ENCODE measurements at regions not wholly inside any gene's neighbourhood (a gene's known extent, or its start where the extent isn't known, plus 50 kb on each side); places are given as distances from the start of the nearest gene placed in this dataset.

DNA sequence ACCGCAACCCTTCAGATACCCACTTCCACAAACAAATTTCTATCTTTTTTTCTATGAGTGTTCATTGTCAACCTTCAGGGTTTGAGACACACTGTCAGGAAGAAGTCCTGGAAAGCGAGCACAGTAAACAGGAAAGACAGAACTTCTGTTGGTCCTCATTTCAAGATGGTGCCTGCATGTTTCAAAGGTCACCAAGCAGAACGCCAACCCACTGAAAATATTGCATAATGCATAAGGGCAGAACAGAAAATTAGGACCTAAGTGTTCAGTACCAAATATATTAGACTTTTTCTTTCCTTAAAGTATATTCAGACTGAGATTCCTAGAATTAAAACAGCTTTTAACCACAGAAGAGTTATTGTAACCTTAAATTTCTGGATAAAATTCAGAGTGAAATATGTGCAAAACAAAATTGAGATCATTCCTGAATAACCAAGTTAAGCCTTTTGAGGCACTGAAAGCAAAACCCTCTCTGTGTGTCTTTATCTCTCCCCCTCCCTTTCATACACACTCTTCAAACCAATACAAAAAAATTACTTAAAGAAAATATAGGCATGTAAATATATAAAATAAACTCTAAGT lies 387.8 kb upstream of the THBS1 start:
- TF ChIP-seq, protein P1, sequence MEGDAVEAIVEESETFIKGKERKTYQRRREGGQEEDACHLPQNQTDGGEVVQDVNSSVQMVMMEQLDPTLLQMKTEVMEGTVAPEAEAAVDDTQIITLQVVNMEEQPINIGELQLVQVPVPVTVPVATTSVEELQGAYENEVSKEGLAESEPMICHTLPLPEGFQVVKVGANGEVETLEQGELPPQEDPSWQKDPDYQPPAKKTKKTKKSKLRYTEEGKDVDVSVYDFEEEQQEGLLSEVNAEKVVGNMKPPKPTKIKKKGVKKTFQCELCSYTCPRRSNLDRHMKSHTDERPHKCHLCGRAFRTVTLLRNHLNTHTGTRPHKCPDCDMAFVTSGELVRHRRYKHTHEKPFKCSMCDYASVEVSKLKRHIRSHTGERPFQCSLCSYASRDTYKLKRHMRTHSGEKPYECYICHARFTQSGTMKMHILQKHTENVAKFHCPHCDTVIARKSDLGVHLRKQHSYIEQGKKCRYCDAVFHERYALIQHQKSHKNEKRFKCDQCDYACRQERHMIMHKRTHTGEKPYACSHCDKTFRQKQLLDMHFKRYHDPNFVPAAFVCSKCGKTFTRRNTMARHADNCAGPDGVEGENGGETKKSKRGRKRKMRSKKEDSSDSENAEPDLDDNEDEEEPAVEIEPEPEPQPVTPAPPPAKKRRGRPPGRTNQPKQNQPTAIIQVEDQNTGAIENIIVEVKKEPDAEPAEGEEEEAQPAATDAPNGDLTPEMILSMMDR (IDR thresholded peaks at IDR 0.05), result no peak
- TF ChIP-seq, protein P2, sequence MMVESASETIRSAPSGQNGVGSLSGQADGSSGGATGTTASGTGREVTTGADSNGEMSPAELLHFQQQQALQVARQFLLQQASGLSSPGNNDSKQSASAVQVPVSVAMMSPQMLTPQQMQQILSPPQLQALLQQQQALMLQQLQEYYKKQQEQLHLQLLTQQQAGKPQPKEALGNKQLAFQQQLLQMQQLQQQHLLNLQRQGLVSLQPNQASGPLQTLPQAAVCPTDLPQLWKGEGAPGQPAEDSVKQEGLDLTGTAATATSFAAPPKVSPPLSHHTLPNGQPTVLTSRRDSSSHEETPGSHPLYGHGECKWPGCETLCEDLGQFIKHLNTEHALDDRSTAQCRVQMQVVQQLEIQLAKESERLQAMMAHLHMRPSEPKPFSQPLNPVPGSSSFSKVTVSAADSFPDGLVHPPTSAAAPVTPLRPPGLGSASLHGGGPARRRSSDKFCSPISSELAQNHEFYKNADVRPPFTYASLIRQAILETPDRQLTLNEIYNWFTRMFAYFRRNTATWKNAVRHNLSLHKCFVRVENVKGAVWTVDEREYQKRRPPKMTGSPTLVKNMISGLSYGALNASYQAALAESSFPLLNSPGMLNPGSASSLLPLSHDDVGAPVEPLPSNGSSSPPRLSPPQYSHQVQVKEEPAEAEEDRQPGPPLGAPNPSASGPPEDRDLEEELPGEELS (CRISPR knock-in tag; IDR thresholded peaks at IDR 0.05), result no peak
- no peak for TF ChIP-seq ZNF416 (CRISPR knock-in tag; IDR thresholded peaks at IDR 0.05)
- TF ChIP-seq, protein P3, sequence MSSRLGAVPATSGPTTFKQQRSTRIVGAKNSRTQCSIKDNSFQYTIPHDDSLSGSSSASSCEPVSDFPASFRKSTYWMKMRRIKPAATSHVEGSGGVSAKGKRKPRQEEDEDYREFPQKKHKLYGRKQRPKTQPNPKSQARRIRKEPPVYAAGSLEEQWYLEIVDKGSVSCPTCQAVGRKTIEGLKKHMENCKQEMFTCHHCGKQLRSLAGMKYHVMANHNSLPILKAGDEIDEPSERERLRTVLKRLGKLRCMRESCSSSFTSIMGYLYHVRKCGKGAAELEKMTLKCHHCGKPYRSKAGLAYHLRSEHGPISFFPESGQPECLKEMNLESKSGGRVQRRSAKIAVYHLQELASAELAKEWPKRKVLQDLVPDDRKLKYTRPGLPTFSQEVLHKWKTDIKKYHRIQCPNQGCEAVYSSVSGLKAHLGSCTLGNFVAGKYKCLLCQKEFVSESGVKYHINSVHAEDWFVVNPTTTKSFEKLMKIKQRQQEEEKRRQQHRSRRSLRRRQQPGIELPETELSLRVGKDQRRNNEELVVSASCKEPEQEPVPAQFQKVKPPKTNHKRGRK (CRISPR knock-in tag; IDR thresholded peaks at IDR 0.05; ENCODE audit: borderline replicate concordance), result no peak
- no peak for TF ChIP-seq SMAD4 (CRISPR knock-in tag; IDR thresholded peaks at IDR 0.05)
- TF ChIP-seq, protein P4, sequence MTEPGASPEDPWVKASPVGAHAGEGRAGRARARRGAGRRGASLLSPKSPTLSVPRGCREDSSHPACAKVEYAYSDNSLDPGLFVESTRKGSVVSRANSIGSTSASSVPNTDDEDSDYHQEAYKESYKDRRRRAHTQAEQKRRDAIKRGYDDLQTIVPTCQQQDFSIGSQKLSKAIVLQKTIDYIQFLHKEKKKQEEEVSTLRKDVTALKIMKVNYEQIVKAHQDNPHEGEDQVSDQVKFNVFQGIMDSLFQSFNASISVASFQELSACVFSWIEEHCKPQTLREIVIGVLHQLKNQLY (CRISPR knock-in tag; IDR thresholded peaks at IDR 0.05), result no peak
- TF ChIP-seq, protein P5, sequence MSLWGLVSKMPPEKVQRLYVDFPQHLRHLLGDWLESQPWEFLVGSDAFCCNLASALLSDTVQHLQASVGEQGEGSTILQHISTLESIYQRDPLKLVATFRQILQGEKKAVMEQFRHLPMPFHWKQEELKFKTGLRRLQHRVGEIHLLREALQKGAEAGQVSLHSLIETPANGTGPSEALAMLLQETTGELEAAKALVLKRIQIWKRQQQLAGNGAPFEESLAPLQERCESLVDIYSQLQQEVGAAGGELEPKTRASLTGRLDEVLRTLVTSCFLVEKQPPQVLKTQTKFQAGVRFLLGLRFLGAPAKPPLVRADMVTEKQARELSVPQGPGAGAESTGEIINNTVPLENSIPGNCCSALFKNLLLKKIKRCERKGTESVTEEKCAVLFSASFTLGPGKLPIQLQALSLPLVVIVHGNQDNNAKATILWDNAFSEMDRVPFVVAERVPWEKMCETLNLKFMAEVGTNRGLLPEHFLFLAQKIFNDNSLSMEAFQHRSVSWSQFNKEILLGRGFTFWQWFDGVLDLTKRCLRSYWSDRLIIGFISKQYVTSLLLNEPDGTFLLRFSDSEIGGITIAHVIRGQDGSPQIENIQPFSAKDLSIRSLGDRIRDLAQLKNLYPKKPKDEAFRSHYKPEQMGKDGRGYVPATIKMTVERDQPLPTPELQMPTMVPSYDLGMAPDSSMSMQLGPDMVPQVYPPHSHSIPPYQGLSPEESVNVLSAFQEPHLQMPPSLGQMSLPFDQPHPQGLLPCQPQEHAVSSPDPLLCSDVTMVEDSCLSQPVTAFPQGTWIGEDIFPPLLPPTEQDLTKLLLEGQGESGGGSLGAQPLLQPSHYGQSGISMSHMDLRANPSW (CRISPR knock-in tag; conservative IDR thresholded peaks at IDR 0.05; ENCODE audit: low read depth), result no peak
- TF ChIP-seq SMAD3 (CRISPR knock-in tag; IDR thresholded peaks at IDR 0.05; ENCODE audit: borderline replicate concordance), result no peak
- no peak for TF ChIP-seq TEAD4 (CRISPR knock-in tag; IDR thresholded peaks at IDR 0.05)
